ENCODE measurements at regions not wholly inside any gene's neighbourhood (a gene's known extent, or its start where the extent isn't known, plus 50 kb on each side); places are given as distances from the start of the nearest gene placed in this dataset.

DNA sequence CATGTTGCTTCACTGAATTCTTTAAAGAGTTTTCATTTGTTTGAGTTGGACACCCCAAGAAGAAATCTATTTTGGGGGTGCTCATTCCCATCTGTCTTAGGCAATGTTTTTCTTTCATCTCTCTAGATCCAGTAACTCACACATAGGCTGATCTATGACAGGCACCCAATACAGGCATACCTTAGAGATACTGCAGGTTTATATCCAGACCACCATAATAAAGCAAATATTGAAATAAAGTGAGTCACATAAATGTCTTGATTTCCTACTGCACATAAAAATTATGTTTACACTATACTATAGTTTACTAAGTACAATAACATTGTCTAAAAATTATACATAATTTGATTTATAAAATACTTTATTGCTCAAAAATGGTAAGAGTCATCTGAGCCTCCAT lies 364.5 kb downstream of the MTRR start:
- H3K4me3 Mint-ChIP-seq: no peak overlapping the region
- no peaks in the 10 kb centered on the region for H3K4me1 Mint-ChIP-seq (ENCODE audit: low read depth)
- CTCF ChIA-PET: no interaction called here
- ATAC-seq (no peak), DNase-seq (no peak)
- no peaks in the 10 kb centered on the region for H3K36me3 Mint-ChIP-seq (ENCODE audit: low read depth)
- H3K9me3 Mint-ChIP-seq (ENCODE audit: insufficient read depth): no peaks in the 10 kb centered on the region
- H3K27ac Mint-ChIP-seq: no peak overlapping the region
- H3K27me3 Mint-ChIP-seq (ENCODE audit: low read depth): no peaks in the 10 kb centered on the region
- POLR2A ChIA-PET: no interaction called here

DNA sequence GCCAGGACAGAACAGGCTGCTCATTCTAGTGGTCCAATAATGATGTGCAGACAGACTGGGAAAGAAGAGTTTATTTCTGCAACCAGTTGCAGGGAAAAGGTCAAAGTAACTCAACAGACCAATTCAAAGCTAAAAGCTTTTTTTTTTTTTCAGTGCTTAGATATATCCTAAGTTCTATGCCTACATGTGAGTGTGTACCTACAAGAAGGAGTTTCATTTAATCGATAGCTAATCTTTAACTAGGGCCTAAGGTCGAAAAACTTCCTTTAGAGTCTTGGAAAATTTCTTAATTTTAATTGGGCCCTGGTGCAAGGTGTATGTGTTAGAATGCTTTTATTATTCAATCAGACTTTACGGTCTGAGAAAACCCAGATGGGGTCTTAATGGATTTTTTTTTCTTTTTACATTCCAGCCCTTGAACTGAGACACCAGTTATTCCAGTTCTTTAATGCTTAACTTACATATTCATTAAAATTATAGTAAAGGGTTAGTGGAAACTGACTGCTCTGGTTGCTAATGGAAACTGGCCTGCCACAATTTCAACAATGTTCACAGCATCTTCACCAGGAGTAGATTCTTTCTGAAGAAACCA lies 365.3 kb downstream of the MTRR start:
- H3K4me3 Mint-ChIP-seq: no peak overlapping the region
- POLR2A ChIA-PET: no interaction called here
- CTCF ChIA-PET: no interaction called here

DNA sequence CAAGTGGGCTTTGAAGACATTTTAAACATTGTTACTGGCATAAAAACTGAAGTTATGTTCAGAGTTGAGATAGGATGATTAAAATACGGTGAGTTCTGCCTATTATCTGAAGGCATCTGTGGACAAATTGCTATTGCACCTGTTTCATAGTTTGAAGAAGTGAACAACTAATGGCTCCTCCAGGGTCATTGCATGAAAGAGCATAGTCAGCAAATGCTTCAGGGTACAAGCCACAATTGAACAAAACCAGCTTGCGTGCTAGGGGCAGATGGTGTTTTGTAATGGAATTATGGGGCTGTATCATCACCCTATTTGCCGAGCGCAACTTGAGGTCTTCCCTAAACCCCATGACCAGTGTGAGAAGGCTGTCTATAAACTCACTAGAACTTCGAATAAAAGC lies 369.1 kb downstream of the MTRR start:
- POLR2A ChIA-PET: no interaction called here
- Mint-ChIP-seq H3K9me3 (ENCODE audit: insufficient read depth) (no peaks in the 10 kb centered on the region), H3K4me1 (ENCODE audit: low read depth) (no peaks in the 10 kb centered on the region)

More for the DNA sequence above, 365.3 kb downstream of the MTRR start:
- DNase-seq (no peak), ATAC-seq (no peak)
- Mint-ChIP-seq H3K36me3 (ENCODE audit: low read depth) (no peaks in the 10 kb centered on the region), H3K27me3 (ENCODE audit: low read depth) (no peaks in the 10 kb centered on the region), H3K27ac (no peak overlapping the region), H3K9me3 (ENCODE audit: insufficient read depth) (no peaks in the 10 kb centered on the region), H3K4me1 (ENCODE audit: low read depth) (no peaks in the 10 kb centered on the region)

DNA sequence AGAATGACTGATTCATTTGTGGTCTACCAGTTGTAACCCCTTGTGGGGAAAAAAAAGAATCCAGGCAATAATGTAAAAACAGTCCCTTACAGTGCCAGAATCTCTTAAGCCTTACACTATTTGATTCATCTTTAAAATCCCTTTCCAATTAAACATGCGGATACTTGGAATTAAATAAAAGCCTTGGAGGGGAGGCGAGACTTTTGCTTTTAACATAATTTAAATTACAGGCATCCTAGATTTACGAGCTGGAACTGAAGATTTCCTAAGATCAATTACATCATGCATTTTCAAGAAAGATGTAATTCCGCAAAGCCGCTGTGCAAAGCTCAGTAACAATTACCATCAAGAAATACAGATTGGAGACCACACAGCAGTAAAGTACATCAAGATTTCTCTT lies 370.2 kb downstream of the MTRR start:
- Mint-ChIP-seq H3K4me3 (no peak overlapping the region), H3K9me3 (ENCODE audit: insufficient read depth) (no peaks in the 10 kb centered on the region), H3K4me1 (ENCODE audit: low read depth) (no peaks in the 10 kb centered on the region), H3K36me3 (ENCODE audit: low read depth) (no peaks in the 10 kb centered on the region), H3K27me3 (ENCODE audit: low read depth) (no peaks in the 10 kb centered on the region), H3K27ac (no peak overlapping the region)
- DNase-seq (no peak), ATAC-seq (no peak)
- POLR2A ChIA-PET: no interaction called here
- CTCF ChIA-PET: no interaction called here

More for the DNA sequence above, 369.1 kb downstream of the MTRR start:
- Mint-ChIP-seq H3K36me3 (ENCODE audit: low read depth) (no peaks in the 10 kb centered on the region), H3K4me3 (no peak overlapping the region), H3K27me3 (ENCODE audit: low read depth) (no peaks in the 10 kb centered on the region), H3K27ac (no peak overlapping the region)
- CTCF ChIA-PET: no interaction called here
- DNase-seq: no peak
- ATAC-seq: no peak

DNA sequence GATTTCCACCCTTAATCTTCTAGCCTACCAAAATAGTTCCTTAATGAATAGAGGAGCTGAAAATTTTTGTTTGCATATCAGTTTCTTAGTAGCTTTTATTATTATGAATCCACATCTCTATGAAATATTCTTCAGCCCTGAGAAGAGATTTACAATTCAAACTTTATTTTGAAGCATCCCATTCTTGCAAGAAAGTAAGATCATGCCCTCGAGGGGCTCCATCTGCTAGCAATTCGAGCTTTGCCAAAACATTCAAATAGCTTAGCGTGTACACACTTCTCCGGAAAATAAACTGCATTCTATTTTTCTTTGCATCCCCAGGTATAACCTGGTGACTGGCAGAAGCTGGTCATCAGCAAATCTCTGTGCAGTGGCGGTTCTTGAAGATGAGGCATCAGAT lies 370.7 kb downstream of the MTRR start:
- ChIA-PET POLR2A (no interaction called here), CTCF (interaction anchor here (0.8 kb wide), 1 partner anchor 48 kb away, joined by 3 read pairs; no protein-coding TSS in a partner anchor)
- ATAC-seq: no peak
- H3K4me1 Mint-ChIP-seq (ENCODE audit: low read depth): no peaks in the 10 kb centered on the region
- H3K9me3 Mint-ChIP-seq (ENCODE audit: insufficient read depth): no peaks in the 10 kb centered on the region
- H3K27me3 Mint-ChIP-seq (ENCODE audit: low read depth): no peaks in the 10 kb centered on the region
- H3K27ac Mint-ChIP-seq: no peak overlapping the region
- no peak for DNase-seq
- H3K36me3 Mint-ChIP-seq (ENCODE audit: low read depth): no peaks in the 10 kb centered on the region
- H3K4me3 Mint-ChIP-seq: no peak overlapping the region

DNA sequence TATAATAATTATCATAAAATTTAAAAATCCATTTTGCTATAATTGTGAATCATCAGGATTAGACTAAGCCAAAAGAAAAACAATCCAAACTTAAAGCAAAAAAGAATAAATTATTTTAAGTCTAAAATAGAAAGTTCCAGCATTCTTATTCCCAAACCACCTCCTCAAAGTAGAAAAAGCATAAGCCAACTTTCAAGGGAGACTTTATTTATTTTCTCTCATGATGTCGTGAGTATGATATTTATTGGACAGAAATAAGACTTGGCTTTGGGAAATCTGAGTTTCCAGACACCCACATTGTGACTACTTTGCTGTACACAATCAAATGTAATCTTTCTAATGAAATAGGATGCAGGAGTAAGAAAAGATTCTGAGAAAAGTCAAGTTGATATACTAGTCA lies 372.1 kb downstream of the MTRR start:
- H3K36me3 Mint-ChIP-seq (ENCODE audit: low read depth): no peaks in the 10 kb centered on the region
- no peaks in the 10 kb centered on the region for H3K9me3 Mint-ChIP-seq (ENCODE audit: insufficient read depth)
- no peak overlapping the region for H3K27ac Mint-ChIP-seq
- no peaks in the 10 kb centered on the region for H3K27me3 Mint-ChIP-seq (ENCODE audit: low read depth)
- POLR2A ChIA-PET: no interaction called here
- CTCF ChIA-PET: no interaction called here
- no peak overlapping the region for H3K4me3 Mint-ChIP-seq
- no peaks in the 10 kb centered on the region for H3K4me1 Mint-ChIP-seq (ENCODE audit: low read depth)
- no peak for ATAC-seq
- no peak for DNase-seq

DNA sequence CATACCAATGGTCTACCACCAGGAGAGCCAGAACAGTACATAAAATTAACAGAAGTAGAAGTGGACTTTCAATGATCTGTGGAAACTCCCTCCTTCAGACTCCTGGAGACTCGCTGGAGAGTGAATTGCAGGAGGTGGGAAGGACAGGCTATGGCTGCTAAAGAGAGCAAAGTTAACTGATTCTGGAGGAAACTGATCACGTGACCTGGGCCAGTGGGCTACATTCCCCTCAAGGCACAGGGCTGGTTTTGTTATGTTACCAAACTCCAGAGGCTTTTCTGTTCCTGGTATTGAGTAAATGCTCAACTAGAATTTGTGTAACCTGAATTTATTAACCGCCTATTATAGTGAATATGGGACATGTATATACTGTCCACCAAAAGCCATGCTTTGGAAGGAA lies 372.6 kb downstream of the MTRR start:
- Mint-ChIP-seq H3K36me3 (ENCODE audit: low read depth) (no peaks in the 10 kb centered on the region), H3K27me3 (ENCODE audit: low read depth) (no peaks in the 10 kb centered on the region), H3K4me3 (no peak overlapping the region), H3K4me1 (ENCODE audit: low read depth) (no peaks in the 10 kb centered on the region), H3K27ac (no peak overlapping the region), H3K9me3 (ENCODE audit: insufficient read depth) (no peaks in the 10 kb centered on the region)
- ATAC-seq: no peak
- CTCF ChIA-PET: no interaction called here
- POLR2A ChIA-PET: no interaction called here
- DNase-seq: no peak

DNA sequence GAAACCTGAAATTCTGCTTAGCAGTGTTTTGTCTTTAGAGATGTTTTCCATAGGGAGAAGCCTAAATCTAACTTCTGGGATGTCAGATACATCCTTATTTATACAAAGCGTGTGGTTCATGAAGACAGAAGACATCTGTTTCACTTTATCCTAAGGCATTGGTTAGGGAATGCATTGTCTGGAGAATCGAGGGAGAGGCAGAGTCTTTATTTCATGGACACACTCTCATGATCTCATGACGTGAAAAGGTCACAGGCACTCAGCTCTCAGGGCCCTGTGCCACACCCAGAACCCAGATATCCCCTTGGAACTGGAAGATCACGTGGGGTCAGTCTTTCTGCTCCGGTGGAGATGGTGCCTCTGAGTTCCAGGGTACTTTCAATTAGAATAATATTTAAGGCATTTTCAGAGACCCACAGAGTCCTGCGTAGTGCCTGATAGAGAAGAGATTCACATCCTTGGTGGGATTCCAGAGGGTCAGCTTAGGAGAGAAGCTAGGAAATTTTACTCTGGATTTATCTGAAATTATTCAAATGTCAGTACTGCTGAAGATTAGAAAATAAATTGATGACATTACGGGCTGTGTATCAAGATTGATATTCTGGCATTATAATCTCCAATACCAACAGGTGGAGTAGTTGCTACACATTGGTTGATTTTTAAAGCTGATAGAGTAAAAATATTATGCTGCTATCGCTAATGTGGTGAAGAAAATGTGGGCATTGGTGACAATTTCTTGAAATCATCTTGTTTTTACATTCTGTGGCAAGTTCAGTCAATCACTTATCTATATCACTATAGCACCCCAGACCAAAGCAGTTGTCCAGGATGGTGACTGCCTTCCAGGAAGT lies 378.3 kb downstream of the MTRR start:
- no peak for DNase-seq
- ATAC-seq: no peak
- H3K27me3 Mint-ChIP-seq (ENCODE audit: low read depth): no peaks in the 10 kb centered on the region
- ChIA-PET POLR2A (no interaction called here), CTCF (no interaction called here)
- no peaks in the 10 kb centered on the region for H3K4me1 Mint-ChIP-seq (ENCODE audit: low read depth)
- H3K4me3 Mint-ChIP-seq: no peak overlapping the region
- no peaks in the 10 kb centered on the region for H3K9me3 Mint-ChIP-seq (ENCODE audit: insufficient read depth)
- H3K36me3 Mint-ChIP-seq (ENCODE audit: low read depth): no peaks in the 10 kb centered on the region
- no peak overlapping the region for H3K27ac Mint-ChIP-seq

DNA sequence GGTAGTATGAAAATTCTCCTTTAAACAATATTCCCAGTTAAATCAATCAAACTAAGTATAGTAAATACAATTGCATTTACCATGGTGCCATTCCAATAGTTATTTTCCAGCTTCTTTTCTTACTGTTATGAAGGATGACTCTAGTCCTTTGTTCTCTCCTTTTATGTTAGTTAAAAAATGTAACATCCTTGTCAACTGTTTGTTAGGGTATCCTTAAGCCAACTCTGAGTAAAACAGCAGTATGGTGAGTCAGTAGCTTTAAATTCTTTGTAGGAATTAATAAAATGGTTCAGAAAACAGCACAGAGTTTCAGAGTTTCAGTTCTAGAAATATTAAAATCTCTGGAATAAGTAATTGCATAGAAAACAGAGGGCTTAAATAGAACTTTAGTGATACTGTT lies 384.4 kb downstream of the MTRR start:
- Mint-ChIP-seq H3K4me1 (ENCODE audit: low read depth) (no peaks in the 10 kb centered on the region), H3K4me3 (no peak overlapping the region), H3K27me3 (ENCODE audit: low read depth) (no peaks in the 10 kb centered on the region), H3K27ac (no peak overlapping the region), H3K36me3 (ENCODE audit: low read depth) (no peaks in the 10 kb centered on the region), H3K9me3 (ENCODE audit: insufficient read depth) (no peaks in the 10 kb centered on the region)
- POLR2A ChIA-PET: no interaction called here
- no peak for ATAC-seq
- CTCF ChIA-PET: no interaction called here
- no peak for DNase-seq

DNA sequence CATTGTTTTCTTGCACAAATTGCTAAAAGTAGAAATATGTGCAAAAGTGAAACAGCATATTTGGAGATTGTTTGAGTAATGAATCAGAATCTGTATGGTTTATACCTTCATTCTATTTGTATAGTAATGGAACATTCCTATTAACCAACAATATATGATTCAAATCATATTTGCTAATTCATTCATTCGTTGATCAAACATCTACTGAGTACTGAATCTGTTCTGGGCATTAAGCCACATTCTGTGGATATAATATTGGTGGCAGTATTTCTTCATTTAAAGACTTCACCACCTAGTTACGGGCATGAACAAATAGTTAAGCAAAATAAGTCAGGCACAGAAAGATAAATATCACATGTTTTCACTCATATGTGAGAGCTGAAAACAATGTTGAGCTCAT lies 385.7 kb downstream of the MTRR start:
- ATAC-seq: no peak
- POLR2A ChIA-PET: no interaction called here
- CTCF ChIA-PET: no interaction called here
- Mint-ChIP-seq H3K36me3 (ENCODE audit: low read depth) (no peaks in the 10 kb centered on the region), H3K27me3 (ENCODE audit: low read depth) (no peaks in the 10 kb centered on the region), H3K9me3 (ENCODE audit: insufficient read depth) (no peaks in the 10 kb centered on the region), H3K4me1 (ENCODE audit: low read depth) (no peaks in the 10 kb centered on the region), H3K27ac (no peak overlapping the region), H3K4me3 (no peak overlapping the region)
- DNase-seq: no peak

DNA sequence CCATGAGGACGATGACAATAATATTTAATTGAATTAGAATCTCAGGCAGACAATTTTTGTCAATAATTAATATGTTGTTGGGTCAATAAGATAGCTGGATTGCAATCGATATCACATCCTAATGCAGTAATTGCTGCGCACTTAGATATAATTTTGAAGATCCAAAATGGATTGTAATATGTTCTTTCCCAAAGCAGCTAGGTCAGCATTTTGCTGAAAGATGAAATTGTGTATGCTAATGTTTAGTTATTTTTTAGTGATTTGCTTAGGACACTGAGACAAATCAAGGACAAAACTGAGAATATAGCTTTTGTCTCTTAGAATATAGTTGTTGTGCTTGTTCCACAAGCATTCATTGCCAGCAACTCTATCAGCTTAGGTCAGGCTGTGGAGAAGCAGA lies 389.9 kb downstream of the MTRR start:
- ChIA-PET POLR2A (no interaction called here), CTCF (no interaction called here)
- ATAC-seq (no peak), DNase-seq (no peak)
- H3K36me3 Mint-ChIP-seq (ENCODE audit: low read depth): no peaks in the 10 kb centered on the region
- no peak overlapping the region for H3K4me3 Mint-ChIP-seq
- no peak overlapping the region for H3K27ac Mint-ChIP-seq
- no peaks in the 10 kb centered on the region for H3K9me3 Mint-ChIP-seq (ENCODE audit: insufficient read depth)
- H3K27me3 Mint-ChIP-seq (ENCODE audit: low read depth): no peaks in the 10 kb centered on the region
- no peaks in the 10 kb centered on the region for H3K4me1 Mint-ChIP-seq (ENCODE audit: low read depth)

DNA sequence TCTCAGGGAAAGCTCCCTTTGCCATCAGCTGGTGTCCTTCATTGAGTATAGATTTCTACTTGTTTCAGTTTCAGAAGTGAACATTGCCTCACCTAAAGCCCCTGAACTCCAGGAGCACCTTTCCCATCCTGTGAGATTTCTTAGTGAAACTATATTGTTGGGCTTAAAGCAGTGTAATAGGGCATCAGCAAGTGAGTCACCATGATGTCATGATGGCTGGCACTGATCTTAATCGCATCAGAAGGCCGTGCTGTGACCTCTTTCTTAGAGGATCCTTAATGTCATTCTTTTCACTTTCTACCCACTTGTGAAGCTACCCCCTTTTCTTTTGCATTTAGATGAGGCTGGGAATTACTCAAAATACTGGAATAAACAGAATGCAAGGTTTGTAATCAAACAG lies 401.3 kb downstream of the MTRR start:
- H3K9me3 Mint-ChIP-seq (ENCODE audit: insufficient read depth): no peaks in the 10 kb centered on the region
- H3K4me3 Mint-ChIP-seq: no peak overlapping the region
- no peaks in the 10 kb centered on the region for H3K36me3 Mint-ChIP-seq (ENCODE audit: low read depth)
- ChIA-PET CTCF (no interaction called here), POLR2A (no interaction called here)
- H3K4me1 Mint-ChIP-seq (ENCODE audit: low read depth): no peaks in the 10 kb centered on the region
- no peaks in the 10 kb centered on the region for H3K27me3 Mint-ChIP-seq (ENCODE audit: low read depth)
- no peak overlapping the region for H3K27ac Mint-ChIP-seq
- ATAC-seq (no peak), DNase-seq (no peak)

Measured in activated CD8-positive, alpha-beta T cell treated with anti-CD3 and anti-CD28 coated beads, Interleukin-2, amount 10 ng/mL, durations not matched to agents 7 days and 5 days (primary cell).